Heart left ventricle (tissue), 13 donors: ENCODE measurements at regions not wholly inside any gene's neighbourhood (a gene's known extent, or its start where the extent isn't known, plus 50 kb on each side); places are given as distances from the start of the nearest gene placed in this dataset.

Experiments
- CTCF ChIP-seq, 12 donors: fragments of 200-600 bp; sonication (generic) in 4 of 12; IDR thresholded peaks; one replicate each; pipeline versions ENCODE4 v1.5.0 to v1.8.0; 2018 to 2022; ENCODE audit warnings: antibody characterized with exemption in 12 of 12, mild to moderate bottlenecking in 5 of 12
- POLR2A ChIP-seq, 2 donors: fragments of 450-650 bp; IDR thresholded peaks; one replicate each; pipeline ENCODE4 v1.6.1; 2017; ENCODE audit warnings: antibody characterized with exemption in 2 of 2, mild to moderate bottlenecking in 2 of 2, moderate library complexity in 2 of 2
- donor health status: ischemic (EF 13 %, LVEDD 7.1; RV severe dilation, severe dysfunction).
- donor health status: DM: no; HTN: yes; CAD: no.
- donor health status: DM: no; HTN: no; CAD: no.
- donor health status: ischemic (EF 25% LVEDD 6.9; RV normal size, moderate dysfunction).
- donor health status: ischemic (EF 25% LVEDD 5.7; RV mildly dilated, moderate dysfunction).
- donor health status: ischemic (EF 35%, LVEDD 5.7; RV mildly dilated, moderate dysfunction).
- donor health status: nonischemic (EF 11% LVEDD 7.7; RV severe dilation, severe dysfunction).
- donor health status: DM: yes; HTN: yes; CAD: no.
- donor health status: PGD.
- donor health status: ischemic (EF 29% LVEDD 5.4; RV normal size, mild dysfunction).
- donor health status: nonischemic (EF 23%, LVEDD 6.1; RV moderate dilation, normal function).

GRCh38 chr3:69563151-69563550, 176.1 kb upstream of the MITF start:
- no peak for TF ChIP-seq CTCF (IDR thresholded peaks at IDR 0.05)
- TF ChIP-seq POLR2A (IDR thresholded peaks at IDR 0.05), result no peak
